Colon (tissue), 2 donors: ENCODE measurements at regions not wholly inside any gene's neighbourhood (a gene's known extent, or its start where the extent isn't known, plus 50 kb on each side); places are given as distances from the start of the nearest gene placed in this dataset.

Experiments
- FAIRE-seq: peaks from 2 replicates; lab custom pipeline; 2012; peaks lifted over from hg19 to GRCh38; lab: Jason Lieb, UNC
- donor health status: control.
- donor health status: control.

GRCh38 chr2:12256206-12256605 lies 460.5 kb upstream of the TRIB2 start:
- FAIRE-seq: no peak

- FAIRE-seq: no peak
Observed at GRCh38 chr2:12257476-12257875, 459.3 kb upstream of the TRIB2 start.

- no peak for FAIRE-seq
Observed at GRCh38 chr2:12259493-12259892, 457.2 kb upstream of the TRIB2 start.

- FAIRE-seq: no peak
Observed at GRCh38 chr2:12261986-12262680, 454.6 kb upstream of the TRIB2 start.

GRCh38 chr2:12262681-12263436 lies 453.9 kb upstream of the TRIB2 start:
- no peak for FAIRE-seq

GRCh38 chr2:12263730-12264129 lies 453.0 kb upstream of the TRIB2 start:
- no peak for FAIRE-seq

GRCh38 chr2:12264146-12264545 lies 452.6 kb upstream of the TRIB2 start:
- no peak for FAIRE-seq

- no peak for FAIRE-seq
Observed at GRCh38 chr2:12265646-12266045, 451.1 kb upstream of the TRIB2 start.

GRCh38 chr2:12267042-12267441 lies 449.7 kb upstream of the TRIB2 start:
- no peak for FAIRE-seq

GRCh38 chr2:12269041-12269972 lies 447.4 kb upstream of the TRIB2 start:
- no peak for FAIRE-seq

GRCh38 chr2:12270876-12271588 lies 445.7 kb upstream of the TRIB2 start:
- no peak for FAIRE-seq

GRCh38 chr2:12271589-12271984 lies 445.1 kb upstream of the TRIB2 start:
- FAIRE-seq: no peak

GRCh38 chr2:12273111-12273510 lies 443.6 kb upstream of the TRIB2 start:
- FAIRE-seq: peak; percentile 10

- FAIRE-seq: no peak
Observed at GRCh38 chr2:12274591-12274990, 442.1 kb upstream of the TRIB2 start.

GRCh38 chr2:12277241-12278034 lies 439.3 kb upstream of the TRIB2 start:
- FAIRE-seq: no peak

GRCh38 chr2:12278217-12278750 lies 438.5 kb upstream of the TRIB2 start:
- no peak for FAIRE-seq

GRCh38 chr2:12282780-12283695 lies 433.7 kb upstream of the TRIB2 start:
- no peak for FAIRE-seq

GRCh38 chr2:12284037-12284436 lies 432.7 kb upstream of the TRIB2 start:
- FAIRE-seq: no peak

- FAIRE-seq: no peak
Observed at GRCh38 chr2:12284487-12284886, 432.2 kb upstream of the TRIB2 start.

- no peak for FAIRE-seq
Observed at GRCh38 chr2:12286347-12286746, 430.4 kb upstream of the TRIB2 start.
